ENCODE measurements at regions not wholly inside any gene's neighbourhood (a gene's known extent, or its start where the extent isn't known, plus 50 kb on each side); places are given as distances from the start of the nearest gene placed in this dataset.

DNA sequence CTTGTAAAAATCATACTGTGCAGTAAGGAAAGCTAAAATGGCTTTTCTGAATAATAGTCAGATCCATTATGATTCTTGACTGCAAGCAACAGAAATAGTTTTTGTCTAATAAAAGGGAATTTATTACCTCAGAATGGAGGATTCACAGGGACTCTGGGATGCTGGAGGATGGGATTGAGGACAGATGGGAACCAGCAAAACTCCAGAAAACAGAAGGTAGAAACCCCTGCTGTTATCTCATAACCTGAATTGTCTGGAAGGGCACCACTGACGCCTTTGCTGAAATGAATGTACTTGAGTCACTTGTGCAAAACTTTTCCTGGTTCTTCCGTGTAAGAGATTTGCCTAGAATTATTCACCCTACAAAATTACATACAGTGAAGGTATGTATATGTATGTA lies 58.6 kb upstream of the DMAC1 start:
- DNase-seq: no peak

GRCh38 chr9:7854763-7855162 lies 55.2 kb upstream of the DMAC1 start:
- no peak for DNase-seq
